Dermis blood vessel endothelial cell (primary cell): ENCODE measurements at regions not wholly inside any gene's neighbourhood (a gene's known extent, or its start where the extent isn't known, plus 50 kb on each side); places are given as distances from the start of the nearest gene placed in this dataset.

Experiments used
- DNase-seq: peaks from one replicate; pipeline ENCODE4 v3.0.0; 2010

DNA sequence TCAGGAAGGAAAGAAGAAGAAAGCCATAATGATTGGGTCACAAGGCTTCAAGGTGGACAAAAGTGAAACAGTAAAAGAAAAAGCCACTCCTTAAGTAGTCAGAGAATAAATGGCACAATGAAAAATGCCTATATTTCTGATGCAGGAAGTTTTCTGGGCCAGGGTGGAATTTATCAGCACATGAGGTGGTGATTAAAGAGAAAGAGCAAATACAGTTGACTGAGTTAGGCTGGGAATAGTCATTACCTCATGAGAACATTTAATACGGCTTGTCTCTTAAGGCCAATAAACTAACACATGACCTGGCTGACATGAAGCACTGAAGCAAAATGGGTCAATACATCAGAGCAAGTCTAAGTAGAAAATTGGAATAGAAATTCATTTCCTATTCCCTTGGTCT lies 499.7 kb downstream of the TMTC2 start:
- DNase-seq, result no peak

DNA sequence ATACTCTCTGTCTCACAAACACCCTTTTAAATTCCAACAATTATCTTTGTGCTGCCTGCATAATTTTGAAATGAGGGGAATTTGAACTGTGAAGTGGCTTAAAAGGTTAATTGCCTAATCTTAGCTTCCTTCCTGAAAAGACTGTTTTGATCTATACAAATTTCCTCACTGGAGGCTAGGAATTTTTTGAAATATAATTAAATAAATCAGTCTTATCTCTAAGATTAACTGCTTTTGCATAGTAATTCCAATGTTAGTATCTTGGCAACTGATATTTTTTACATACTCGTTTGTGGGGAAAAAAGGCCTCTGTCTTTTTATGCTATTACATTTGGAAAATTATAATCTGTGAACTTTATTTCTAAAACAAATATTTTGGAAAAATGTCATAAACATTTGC lies 498.5 kb downstream of the TMTC2 start:
- DNase-seq, result no peak
